ENCODE measurements at regions not wholly inside any gene's neighbourhood (a gene's known extent, or its start where the extent isn't known, plus 50 kb on each side); places are given as distances from the start of the nearest gene placed in this dataset.

- intact Hi-C loops (cut with DNase I; ENCODE audit: low total_unique reads): no loop called here
- Histone ChIP-seq H3K27ac (no peak overlapping the region), H3K4me3 (no peak overlapping the region), H3K9me3 (no peaks in the 10 kb centered on the region), H3K27me3 (no peaks in the 10 kb centered on the region), H3K36me3 (no peaks in the 10 kb centered on the region), H3K4me1 (no peaks in the 10 kb centered on the region)
- in situ Hi-C loops (cut with MboI; ENCODE audit: low sequenced_read_pairs in 4 of 4): no loop called here
- ATAC-seq (no peak), DNase-seq (no peak)
- TF ChIP-seq CTCF (IDR thresholded peaks at IDR 0.05 in 4 of 5, conservative IDR thresholded peaks at IDR 0.05 in 1 of 5): no peak
- no peak for TF ChIP-seq POLR2A (IDR thresholded peaks at IDR 0.05)
These were observed 188.3 kb downstream of the CDC14C start for GRCh38 chr7:49112647-49113046.

- in situ Hi-C loops (cut with MboI; ENCODE audit: low sequenced_read_pairs in 4 of 4): no loop called here
- Histone ChIP-seq H3K4me1 (no peaks in the 10 kb centered on the region), H3K27me3 (no peaks in the 10 kb centered on the region), H3K9me3 (no peaks in the 10 kb centered on the region), H3K36me3 (no peaks in the 10 kb centered on the region), H3K27ac (no peak overlapping the region), H3K4me3 (no peak overlapping the region)
- TF ChIP-seq CTCF (IDR thresholded peaks at IDR 0.05 in 4 of 5, conservative IDR thresholded peaks at IDR 0.05 in 1 of 5): no peak
- no peak for TF ChIP-seq POLR2A (IDR thresholded peaks at IDR 0.05)
- no peak for ATAC-seq
- no peak for DNase-seq
- intact Hi-C loops (cut with DNase I; ENCODE audit: low total_unique reads): no loop called here
These were observed 195.4 kb downstream of the CDC14C start for GRCh38 chr7:49119706-49120105.

GRCh38 chr7:49125246-49125645, 200.9 kb downstream of the CDC14C start:
- no peaks in the 10 kb centered on the region for H3K9me3 ChIP-seq
- H3K4me1 ChIP-seq: no peaks in the 10 kb centered on the region
- H3K36me3 ChIP-seq: no peaks in the 10 kb centered on the region
- intact Hi-C loops (cut with DNase I; ENCODE audit: low total_unique reads): no loop called here
- no peak for ATAC-seq
- no peak overlapping the region for H3K27ac ChIP-seq
- no peak for DNase-seq
- no peak for TF ChIP-seq POLR2A (IDR thresholded peaks at IDR 0.05)
- TF ChIP-seq CTCF (IDR thresholded peaks at IDR 0.05 in 4 of 5, conservative IDR thresholded peaks at IDR 0.05 in 1 of 5): no peak
- no peaks in the 10 kb centered on the region for H3K27me3 ChIP-seq
- H3K4me3 ChIP-seq: no peak overlapping the region
- in situ Hi-C loops (cut with MboI; ENCODE audit: low sequenced_read_pairs in 4 of 4): no loop called here

- Histone ChIP-seq H3K36me3 (no peaks in the 10 kb centered on the region), H3K4me1 (no peaks in the 10 kb centered on the region), H3K27me3 (no peaks in the 10 kb centered on the region), H3K4me3 (no peak overlapping the region), H3K27ac (no peak overlapping the region), H3K9me3 (no peaks in the 10 kb centered on the region)
- no peak for DNase-seq
- no peak for TF ChIP-seq POLR2A (IDR thresholded peaks at IDR 0.05)
- no peak for TF ChIP-seq CTCF (IDR thresholded peaks at IDR 0.05 in 4 of 5, conservative IDR thresholded peaks at IDR 0.05 in 1 of 5)
- intact Hi-C loops (cut with DNase I; ENCODE audit: low total_unique reads) (no loop called here), in situ Hi-C loops (cut with MboI; ENCODE audit: low sequenced_read_pairs in 4 of 4) (no loop called here)
- no peak for ATAC-seq
These were observed 203.1 kb downstream of the CDC14C start for GRCh38 chr7:49127359-49127913.

GRCh38 chr7:49137978-49138377, 213.6 kb downstream of the CDC14C start:
- DNase-seq: no peak
- TF ChIP-seq POLR2A (IDR thresholded peaks at IDR 0.05) (no peak), CTCF (IDR thresholded peaks at IDR 0.05 in 4 of 5, conservative IDR thresholded peaks at IDR 0.05 in 1 of 5) (no peak)

More at GRCh38 chr7:49137978-49138377, 213.6 kb downstream of the CDC14C start:
- Histone ChIP-seq H3K4me3 (no peak overlapping the region), H3K27ac (no peak overlapping the region), H3K36me3 (no peaks in the 10 kb centered on the region), H3K27me3 (no peaks in the 10 kb centered on the region), H3K4me1 (no peaks in the 10 kb centered on the region), H3K9me3 (no peaks in the 10 kb centered on the region)
- ATAC-seq: no peak
- in situ Hi-C loops (cut with MboI; ENCODE audit: low sequenced_read_pairs in 4 of 4): no loop called here
- intact Hi-C loops (cut with DNase I; ENCODE audit: low total_unique reads): no loop called here
